ENCODE measurements at regions not wholly inside any gene's neighbourhood (a gene's known extent, or its start where the extent isn't known, plus 50 kb on each side); places are given as distances from the start of the nearest gene placed in this dataset.
"Not testable (repeated sequence)": the region's sequence is repeated elsewhere in the genome, so short reads cannot be mapped to it uniquely, and the experiment has no call there.

GRCh38 chr9:32069169-32069813 is 315.2 kb upstream of the ACO1 start:
- TF ChIP-seq CTCF (IDR thresholded peaks at IDR 0.05; ENCODE audit: insufficient read depth, missing control alignments), result no peak
- FAIRE-seq, result no peak
- DNase-seq (ENCODE audit: insufficient read length, low spot score), result no peak

GRCh38 chr9:32069969-32070368 is 314.5 kb upstream of the ACO1 start:
- TF ChIP-seq CTCF (IDR thresholded peaks at IDR 0.05; ENCODE audit: insufficient read depth, missing control alignments), result no peak
- DNase-seq (ENCODE audit: insufficient read length, low spot score), result no peak
- FAIRE-seq, result no peak

- DNase-seq (ENCODE audit: insufficient read length, low spot score) (no peak), FAIRE-seq (no peak)
- no peak for TF ChIP-seq CTCF (IDR thresholded peaks at IDR 0.05; ENCODE audit: insufficient read depth, missing control alignments)
Observed at GRCh38 chr9:32072570-32072969, 311.9 kb upstream of the ACO1 start.

GRCh38 chr9:32092031-32092430 is 292.4 kb upstream of the ACO1 start:
- DNase-seq (ENCODE audit: insufficient read length, low spot score), result no peak
- no peak for FAIRE-seq
- no peak for TF ChIP-seq CTCF (IDR thresholded peaks at IDR 0.05; ENCODE audit: insufficient read depth, missing control alignments)

- TF ChIP-seq CTCF (IDR thresholded peaks at IDR 0.05; ENCODE audit: insufficient read depth, missing control alignments), result no peak
- DNase-seq (ENCODE audit: insufficient read length, low spot score), result no peak
- no peak for FAIRE-seq
Observed at GRCh38 chr9:32117291-32117690, 267.2 kb upstream of the ACO1 start.

GRCh38 chr9:32128546-32128945 is 255.9 kb upstream of the ACO1 start:
- TF ChIP-seq CTCF (IDR thresholded peaks at IDR 0.05; ENCODE audit: insufficient read depth, missing control alignments), result no peak
- FAIRE-seq, result no peak
- DNase-seq (ENCODE audit: insufficient read length, low spot score), result no peak

- DNase-seq (ENCODE audit: insufficient read length, low spot score); FAIRE-seq: not testable (repeated sequence)
Observed at GRCh38 chr9:32130709-32131108, 253.7 kb upstream of the ACO1 start.

Data from D721Med (cell line).